ENCODE measurements at regions not wholly inside any gene's neighbourhood (a gene's known extent, or its start where the extent isn't known, plus 50 kb on each side); places are given as distances from the start of the nearest gene placed in this dataset.

GRCh38 chrX:47748576-47748975 lies 88.1 kb upstream of the ZNF81 start:
- TF ChIP-seq CTCF (IDR thresholded peaks at IDR 0.05 in 2 of 3, conservative IDR thresholded peaks at IDR 0.05 in 1 of 3; ENCODE audit: borderline replicate concordance in 1 of 3, insufficient read depth in 1 of 3, low read depth in 2 of 3, low read length in 2 of 3) (no peak), EZH2 (IDR thresholded peaks at IDR 0.05) (no peak), POLR2A (IDR thresholded peaks at IDR 0.05; ENCODE audit: borderline replicate concordance, extremely low read depth, insufficient read depth, insufficient read length) (no peak), ATF3 (IDR thresholded peaks at IDR 0.05) (no peak), CBX3 (IDR thresholded peaks at IDR 0.05; ENCODE audit: low read depth) (no peak), RAD21 (IDR thresholded peaks at IDR 0.05; ENCODE audit: low read depth) (no peak), EZH2phosphoT487 (IDR thresholded peaks at IDR 0.05; ENCODE audit: borderline replicate concordance) (no peak)

All from HCT116 (cell line).